Osteoblast (primary cell): ENCODE measurements at regions not wholly inside any gene's neighbourhood (a gene's known extent, or its start where the extent isn't known, plus 50 kb on each side); places are given as distances from the start of the nearest gene placed in this dataset.

ENCODE experiments used
- DNase-seq: peaks from one replicate; pipeline ENCODE4 v3.0.0; 2011; ENCODE audit warnings: low spot score, mixed read lengths; ENCODE audit not compliant: insufficient read length; ENCODE audit errors: missing footprints
- H2AFZ ChIP-seq: 2 replicates; pipeline ENCODE4 v1.6.0; 2011; ENCODE audit warnings: mild to moderate bottlenecking, low read length
- H3K27ac ChIP-seq: 2 replicates; pipeline ENCODE4 v1.5.1; 2011; ENCODE audit warnings: mild to moderate bottlenecking, low read depth, low read length, moderate library complexity
- H3K27me3 ChIP-seq: 2 replicates; pipeline ENCODE4 v1.6.0; 2012; ENCODE audit warnings: mild to moderate bottlenecking, control low read depth, inconsistent platforms, low read length, moderate library complexity; ENCODE audit not compliant: insufficient read depth
- H3K36me3 ChIP-seq: 2 replicates; pipeline ENCODE4 v1.5.1; 2011; ENCODE audit warnings: mild to moderate bottlenecking, low read length, control low read depth, moderate library complexity; ENCODE audit not compliant: insufficient read depth
- H3K4me1 ChIP-seq: 2 replicates; pipeline ENCODE4 v1.5.1; 2011; ENCODE audit warnings: mild to moderate bottlenecking, low read length, control low read depth, moderate library complexity; ENCODE audit not compliant: insufficient read depth
- H3K4me2 ChIP-seq: 2 replicates; pipeline ENCODE4 v1.6.0; 2011; ENCODE audit warnings: mild to moderate bottlenecking, low read length; ENCODE audit not compliant: insufficient read depth
- H3K4me3 ChIP-seq: fragments of 200-600 bp; sonication (generic); 3 replicates; pipeline ENCODE4 v1.5.1; 2012; ENCODE audit warnings: mild to moderate bottlenecking, low read length, inconsistent platforms; ENCODE audit not compliant: insufficient read depth
- H3K79me2 ChIP-seq: 2 replicates; pipeline ENCODE4 v1.6.0; 2012; ENCODE audit warnings: mild to moderate bottlenecking, low read length, control low read depth, inconsistent platforms; ENCODE audit not compliant: insufficient read depth
- H3K9me3 ChIP-seq: 2 replicates; pipeline ENCODE4 v1.5.1; 2011; ENCODE audit warnings: low read depth, low read length, control low read depth
- H4K20me1 ChIP-seq: 2 replicates; pipeline ENCODE4 v1.6.0; 2012; ENCODE audit warnings: mild to moderate bottlenecking, low read length, control low read depth; ENCODE audit not compliant: insufficient read depth
- TF ChIP-seq, protein P1 (sequence below): IDR thresholded peaks from 2 replicates; pipeline ENCODE4 v1.5.1; 2011; ENCODE audit warnings: mild to moderate bottlenecking, low read depth, low read length, moderate library complexity; ENCODE audit errors: extremely low read depth

DNA sequence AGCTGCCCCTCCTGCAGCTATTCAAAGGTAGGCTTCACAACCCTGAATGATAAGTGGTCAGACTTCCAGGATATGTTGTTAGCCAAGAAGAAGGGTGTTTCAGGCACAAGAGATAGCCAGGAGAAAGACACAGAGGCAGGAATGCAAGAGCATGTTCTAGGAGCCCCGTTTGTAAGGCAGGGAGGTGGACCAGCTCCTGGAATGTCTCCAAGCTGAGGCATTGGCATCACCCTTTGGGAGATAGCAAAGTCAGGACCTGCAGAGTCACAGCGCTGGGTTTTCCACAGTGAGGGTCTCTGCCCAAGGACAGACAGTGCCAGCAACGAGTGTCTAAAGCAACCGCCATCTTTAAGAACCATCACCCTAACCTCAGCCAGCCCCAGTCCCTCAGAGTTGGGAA, 484.5 kb upstream of the ZMIZ1 start:
- no peaks in the 10 kb centered on the region for H3K36me3 ChIP-seq
- no peaks in the 10 kb centered on the region for H3K9me3 ChIP-seq
- H3K4me2 ChIP-seq, result no peak overlapping the region
- H4K20me1 ChIP-seq, result no peaks in the 10 kb centered on the region
- DNase-seq, result no peak
- no peak overlapping the region for H3K4me3 ChIP-seq
- no peak overlapping the region for H3K27ac ChIP-seq
- peaks cover 3% of the 10 kb centered on the region for H3K4me1 ChIP-seq
- H3K27me3 ChIP-seq, result peaks cover 10% of the 10 kb centered on the region
- TF ChIP-seq, protein P1, sequence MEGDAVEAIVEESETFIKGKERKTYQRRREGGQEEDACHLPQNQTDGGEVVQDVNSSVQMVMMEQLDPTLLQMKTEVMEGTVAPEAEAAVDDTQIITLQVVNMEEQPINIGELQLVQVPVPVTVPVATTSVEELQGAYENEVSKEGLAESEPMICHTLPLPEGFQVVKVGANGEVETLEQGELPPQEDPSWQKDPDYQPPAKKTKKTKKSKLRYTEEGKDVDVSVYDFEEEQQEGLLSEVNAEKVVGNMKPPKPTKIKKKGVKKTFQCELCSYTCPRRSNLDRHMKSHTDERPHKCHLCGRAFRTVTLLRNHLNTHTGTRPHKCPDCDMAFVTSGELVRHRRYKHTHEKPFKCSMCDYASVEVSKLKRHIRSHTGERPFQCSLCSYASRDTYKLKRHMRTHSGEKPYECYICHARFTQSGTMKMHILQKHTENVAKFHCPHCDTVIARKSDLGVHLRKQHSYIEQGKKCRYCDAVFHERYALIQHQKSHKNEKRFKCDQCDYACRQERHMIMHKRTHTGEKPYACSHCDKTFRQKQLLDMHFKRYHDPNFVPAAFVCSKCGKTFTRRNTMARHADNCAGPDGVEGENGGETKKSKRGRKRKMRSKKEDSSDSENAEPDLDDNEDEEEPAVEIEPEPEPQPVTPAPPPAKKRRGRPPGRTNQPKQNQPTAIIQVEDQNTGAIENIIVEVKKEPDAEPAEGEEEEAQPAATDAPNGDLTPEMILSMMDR, result no peak
- H3K79me2 ChIP-seq, result no peaks in the 10 kb centered on the region
- H2AFZ ChIP-seq, result no peak overlapping the region

DNA sequence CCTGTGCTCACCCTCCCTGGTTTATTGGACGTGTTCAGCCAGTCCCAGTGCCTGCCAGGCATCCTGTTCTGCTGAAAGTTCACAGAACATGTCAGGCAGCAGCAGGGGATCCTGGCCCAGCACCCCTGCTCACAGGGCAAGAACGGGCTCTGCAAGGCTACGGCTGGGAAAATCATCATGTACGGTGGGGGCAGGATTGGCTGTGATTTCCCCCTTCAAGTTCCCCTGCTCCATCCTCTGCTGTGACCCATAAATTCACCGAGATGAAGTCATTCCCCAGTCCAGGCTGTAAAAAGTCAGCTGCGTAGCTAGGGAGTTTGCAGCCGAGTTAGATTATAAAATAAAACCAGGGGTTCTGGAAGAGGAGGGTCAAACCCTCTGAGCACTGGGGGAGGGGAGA, 484.1 kb upstream of the ZMIZ1 start:
- Histone ChIP-seq H3K27me3 (peaks cover 12% of the 10 kb centered on the region), H2AFZ (no peak overlapping the region), H3K4me2 (no peak overlapping the region), H3K79me2 (no peaks in the 10 kb centered on the region), H3K36me3 (no peaks in the 10 kb centered on the region), H3K4me3 (no peak overlapping the region), H3K27ac (no peak overlapping the region), H4K20me1 (no peaks in the 10 kb centered on the region), H3K9me3 (no peaks in the 10 kb centered on the region), H3K4me1 (peaks cover 3% of the 10 kb centered on the region)
- TF ChIP-seq, protein P1, result no peak
- DNase-seq, result no peak

DNA sequence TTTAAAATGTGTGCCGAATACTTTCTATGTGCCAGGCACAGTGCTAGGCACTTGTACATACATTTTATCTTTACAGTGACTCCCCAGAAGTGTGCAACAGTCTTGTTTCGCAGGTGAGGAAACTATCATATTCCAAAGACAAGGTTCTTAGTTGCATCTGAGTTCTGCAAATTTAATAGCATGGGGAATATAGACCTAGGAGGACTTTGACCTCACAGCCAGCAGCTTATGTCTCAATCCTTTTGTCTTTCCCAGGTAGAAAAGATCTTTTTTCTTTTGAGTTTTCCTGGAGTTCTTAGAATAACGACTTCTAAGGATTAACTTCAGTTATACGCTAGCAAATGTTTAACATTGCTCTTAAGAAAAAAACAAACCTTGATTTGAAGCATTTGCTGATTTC, 482.8 kb upstream of the ZMIZ1 start:
- Histone ChIP-seq H3K79me2 (no peaks in the 10 kb centered on the region), H4K20me1 (no peaks in the 10 kb centered on the region), H3K36me3 (no peaks in the 10 kb centered on the region), H3K4me3 (no peak overlapping the region), H3K4me2 (no peak overlapping the region), H2AFZ (no peak overlapping the region), H3K27me3 (peaks cover 19% of the 10 kb centered on the region), H3K27ac (no peak overlapping the region), H3K4me1 (peaks cover 3% of the 10 kb centered on the region), H3K9me3 (no peaks in the 10 kb centered on the region)
- TF ChIP-seq, protein P1, result no peak
- DNase-seq, result no peak

GRCh38 chr10:78588194-78588811, 480.5 kb upstream of the ZMIZ1 start:
- H3K4me1 ChIP-seq, result peaks cover 3% of the 10 kb centered on the region
- H3K79me2 ChIP-seq, result no peaks in the 10 kb centered on the region
- H4K20me1 ChIP-seq, result no peaks in the 10 kb centered on the region
- H3K9me3 ChIP-seq, result no peaks in the 10 kb centered on the region
- TF ChIP-seq, protein P1, result no peak
- H3K4me3 ChIP-seq, result no peak overlapping the region
- no peak overlapping the region for H3K27ac ChIP-seq
- no peak overlapping the region for H3K4me2 ChIP-seq
- H2AFZ ChIP-seq, result no peak overlapping the region
- no peak for DNase-seq
- H3K36me3 ChIP-seq, result no peaks in the 10 kb centered on the region
- peaks cover 34% of the 10 kb centered on the region for H3K27me3 ChIP-seq
